Middle frontal gyrus (tissue), 1 donor: ENCODE measurements at regions not wholly inside any gene's neighbourhood (a gene's known extent, or its start where the extent isn't known, plus 50 kb on each side); places are given as distances from the start of the nearest gene placed in this dataset.

Source experiments
- DNase-seq: peaks from one replicate; pipeline ENCODE4 v3.0.0-alpha.2; 2015; ENCODE audit warnings: low spot score; ENCODE audit errors: extremely low spot score

DNA sequence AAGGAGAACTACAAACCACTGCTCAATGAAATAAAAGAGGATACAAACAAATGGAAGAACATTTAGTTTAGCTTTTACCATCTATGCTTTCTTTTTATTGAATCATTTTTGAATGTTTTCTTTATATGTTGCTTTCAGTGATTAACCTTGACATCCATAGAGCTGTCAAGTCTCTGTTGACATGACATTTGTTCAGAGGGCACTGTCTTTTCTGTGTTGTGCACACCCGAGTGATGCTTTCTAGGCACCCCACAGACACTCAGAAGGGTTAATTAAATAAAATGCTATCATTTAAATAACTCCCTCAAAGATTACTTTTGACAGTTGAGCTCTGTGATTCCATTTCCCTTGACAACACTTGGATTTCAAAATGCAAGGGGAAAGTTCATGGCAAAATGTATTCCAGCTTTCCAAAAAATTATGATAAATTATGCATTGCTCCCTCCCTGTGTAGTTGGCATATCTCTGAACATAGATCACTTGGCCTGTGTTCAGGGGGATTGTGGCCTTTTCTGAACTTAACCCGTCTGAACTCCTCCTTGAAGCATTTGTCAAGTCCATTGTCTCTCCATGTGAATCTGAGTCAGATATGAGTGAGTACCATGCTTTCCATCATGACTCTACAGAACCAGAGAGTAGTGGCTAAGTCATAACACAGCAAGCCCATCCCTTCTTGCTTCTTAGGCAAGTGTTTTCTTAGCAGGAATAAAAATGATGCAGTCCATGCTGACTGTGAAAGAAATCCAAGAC lies 372.6 kb downstream of the RPRM start:
- DNase-seq, result no peak

- no peak for DNase-seq
Observed at GRCh38 chr2:153101187-153101586, 377.4 kb downstream of the RPRM start.

- no peak for DNase-seq
Observed at GRCh38 chr2:153100151-153100550, 378.4 kb downstream of the RPRM start.

GRCh38 chr2:153098073-153098472 lies 379.7 kb downstream of the ARL6IP6 start:
- DNase-seq, result no peak

- DNase-seq, result no peak
Observed at GRCh38 chr2:153096272-153096671, 377.9 kb downstream of the ARL6IP6 start.

GRCh38 chr2:153091344-153091743 lies 372.9 kb downstream of the ARL6IP6 start:
- no peak for DNase-seq

- DNase-seq, result no peak
Observed at GRCh38 chr2:153079315-153079714, 360.9 kb downstream of the ARL6IP6 start.

DNA sequence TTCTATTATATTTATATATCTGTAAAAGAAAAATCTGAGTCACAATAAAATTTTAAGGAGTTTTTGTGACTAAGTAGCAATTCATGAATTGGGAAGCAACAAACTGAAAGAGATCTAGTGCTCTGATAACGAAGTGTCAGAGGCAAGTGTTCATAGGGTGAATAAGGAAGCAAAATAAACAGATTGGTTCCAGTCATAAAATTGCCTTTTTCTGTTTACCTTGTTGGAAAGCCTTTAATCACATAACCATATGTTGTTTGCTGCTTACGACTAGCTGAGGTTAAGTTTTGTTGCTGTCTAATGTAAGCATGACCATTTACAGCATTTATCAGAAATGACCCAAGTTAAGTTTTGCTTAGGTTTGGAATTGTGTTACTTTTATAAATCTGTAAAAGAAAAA lies 358.9 kb downstream of the ARL6IP6 start:
- DNase-seq, result no peak

DNA sequence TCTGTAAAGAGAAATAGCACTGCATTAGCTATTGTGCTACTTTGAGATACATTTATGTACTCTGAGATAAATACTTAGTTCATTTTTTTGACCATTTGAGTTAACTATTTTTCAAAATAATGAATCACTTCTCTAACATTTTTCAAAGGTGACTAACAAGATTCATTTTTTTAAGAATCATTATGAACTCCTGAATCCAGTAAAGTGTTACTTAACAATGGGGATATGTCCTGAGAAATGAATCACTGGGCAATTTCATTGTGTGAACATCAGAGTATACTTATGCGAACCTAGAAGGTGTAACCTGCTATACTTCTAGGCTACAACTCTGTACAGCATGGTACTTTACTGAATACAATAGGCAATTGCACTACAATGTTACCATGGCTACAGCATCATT lies 355.8 kb downstream of the ARL6IP6 start:
- no peak for DNase-seq

GRCh38 chr2:153072813-153073212 lies 354.4 kb downstream of the ARL6IP6 start:
- DNase-seq, result no peak

DNA sequence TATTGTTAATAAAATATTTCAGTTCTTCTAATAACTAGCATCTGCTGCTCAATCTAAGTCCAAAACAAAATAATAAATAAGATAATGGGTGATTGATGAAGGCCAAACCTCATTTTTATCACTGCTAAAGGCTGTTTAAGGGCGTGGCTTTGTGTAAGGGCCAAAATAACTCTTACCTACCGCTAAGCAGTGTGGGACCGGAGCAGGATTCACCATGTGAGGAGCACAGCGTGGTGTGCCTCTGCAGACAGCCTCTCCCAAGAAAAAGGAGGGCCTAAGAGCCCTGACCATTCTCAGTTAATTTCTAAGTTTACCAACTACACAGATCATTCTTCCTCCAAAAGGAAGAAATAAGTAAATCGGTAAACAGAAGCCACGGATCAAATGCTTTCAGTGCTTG lies 353.7 kb downstream of the ARL6IP6 start:
- DNase-seq, result no peak

- DNase-seq, result no peak
Observed at GRCh38 chr2:153071090-153071489, 352.7 kb downstream of the ARL6IP6 start.

GRCh38 chr2:153068915-153069314 lies 350.5 kb downstream of the ARL6IP6 start:
- DNase-seq, result no peak

- DNase-seq, result no peak
Observed at GRCh38 chr2:153068052-153068451, 349.6 kb downstream of the ARL6IP6 start.

GRCh38 chr2:153059338-153060052 lies 341.1 kb downstream of the ARL6IP6 start:
- DNase-seq, result no peak

DNA sequence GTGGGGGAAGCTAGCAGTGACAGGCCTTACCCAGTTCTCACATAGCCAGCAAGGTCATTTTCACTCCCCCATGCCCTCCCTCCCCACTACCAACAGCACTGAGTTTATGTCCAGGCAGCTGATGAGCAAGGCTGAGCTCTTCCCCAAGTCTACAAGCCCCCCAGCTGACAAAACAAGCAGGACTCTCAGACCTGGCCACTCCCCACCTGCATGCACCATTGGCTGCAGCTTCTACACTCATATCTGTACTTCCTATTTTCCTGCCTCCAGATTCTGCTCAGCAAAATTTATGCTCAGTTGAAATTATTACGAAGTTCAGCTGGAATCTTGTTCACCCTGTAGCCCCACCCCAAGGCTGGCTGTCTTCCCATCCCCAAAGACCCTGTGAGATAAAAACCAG lies 339.3 kb downstream of the ARL6IP6 start:
- DNase-seq, result no peak

DNA sequence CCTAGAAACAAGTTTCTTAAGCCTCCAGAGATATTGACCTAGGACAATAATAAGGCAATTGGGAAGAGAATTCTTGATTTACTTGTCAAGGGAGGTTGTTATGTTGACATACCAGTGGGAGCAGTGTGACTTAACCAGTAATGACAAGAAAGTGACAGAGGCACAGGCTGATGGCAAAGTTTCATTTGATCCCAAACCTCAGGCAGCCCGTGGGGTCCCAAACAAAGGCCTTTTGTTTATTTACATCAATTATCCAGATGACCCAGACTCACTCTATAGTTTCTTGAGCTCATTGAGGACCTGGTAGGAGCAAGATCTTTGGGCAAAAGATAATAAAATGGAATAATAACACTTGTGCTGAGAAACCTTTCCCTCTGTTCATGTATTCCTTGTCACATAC lies 336.8 kb downstream of the ARL6IP6 start:
- no peak for DNase-seq

GRCh38 chr2:153052807-153053559 lies 334.6 kb downstream of the ARL6IP6 start:
- no peak for DNase-seq

GRCh38 chr2:153047220-153047619 lies 328.8 kb downstream of the ARL6IP6 start:
- no peak for DNase-seq

DNA sequence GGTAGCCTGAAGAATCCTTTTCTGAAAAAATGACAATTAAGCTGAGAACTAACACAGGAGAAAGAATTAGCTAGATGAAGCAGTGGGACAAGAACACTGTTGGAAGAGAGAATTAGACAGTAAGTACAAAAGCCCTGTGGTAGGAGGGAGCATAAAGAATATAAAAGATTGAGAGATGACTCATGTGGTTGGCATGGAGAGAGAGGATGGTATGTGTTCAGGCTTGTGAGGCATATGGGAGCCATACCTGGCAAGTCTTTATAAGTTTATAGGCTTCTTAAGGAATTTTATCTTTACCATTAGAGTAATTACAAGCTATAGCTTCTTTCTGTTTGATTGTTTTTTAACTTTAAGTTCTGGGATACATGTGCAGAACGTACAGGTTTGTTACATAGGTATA lies 325.0 kb downstream of the ARL6IP6 start:
- no peak for DNase-seq

GRCh38 chr2:153028626-153029025 lies 310.2 kb downstream of the ARL6IP6 start:
- DNase-seq, result no peak

DNA sequence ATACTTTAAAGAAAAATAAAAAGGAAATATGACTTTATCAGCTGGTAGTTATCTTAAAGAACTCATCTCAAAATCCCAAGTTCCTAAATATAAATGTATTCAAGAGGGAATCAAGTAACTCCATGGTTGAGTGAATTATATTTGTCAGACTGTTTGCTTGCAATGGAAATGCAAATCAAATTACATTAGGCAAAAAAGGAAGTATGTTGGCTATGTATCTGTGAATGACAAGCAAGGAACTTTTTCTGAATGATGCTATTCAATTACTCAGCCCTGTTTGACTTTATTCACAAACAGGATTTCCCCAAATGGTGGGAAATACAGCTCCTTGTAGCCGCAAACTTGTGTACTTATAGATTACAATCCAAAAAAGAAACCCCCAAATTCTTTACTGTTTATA lies 309.1 kb downstream of the ARL6IP6 start:
- no peak for DNase-seq
